Neural cell (in vitro differentiated cells): ENCODE measurements at regions not wholly inside any gene's neighbourhood (a gene's known extent, or its start where the extent isn't known, plus 50 kb on each side); places are given as distances from the start of the nearest gene placed in this dataset.

Experiments
- H2AFZ ChIP-seq: fragments of 200-600, 300-800 bp; sonication (generic), shearing (Covaris generic); 2 replicates; pipeline ENCODE4 v1.6.0; 2014; ENCODE audit warnings: low read depth, mild to moderate bottlenecking, antibody characterized with exemption, low read length, moderate library complexity
- H3F3A ChIP-seq: fragments of 200-600 bp; shearing (Covaris generic); 2 replicates; pipeline ENCODE4 v1.6.1; 2016; ENCODE audit warnings: mild to moderate bottlenecking, moderate library complexity, mixed read lengths, antibody characterized with exemption, low read length; ENCODE audit not compliant: insufficient read depth, poor library complexity, severe bottlenecking
- H3K27ac ChIP-seq: fragments of 200-600, 300-800 bp; sonication (generic), shearing (Covaris generic); 2 replicates; pipeline ENCODE4 v1.5.1; 2014; ENCODE audit warnings: mild to moderate bottlenecking, low read length, moderate library complexity
- H3K27me3 ChIP-seq: fragments of 300-800, 200-600 bp; sonication (generic), shearing (Covaris generic); 2 replicates; pipeline ENCODE4 v1.6.0; 2014; ENCODE audit warnings: mild to moderate bottlenecking, low read depth, low read length, moderate library complexity; ENCODE audit not compliant: insufficient read depth
- H3K36me3 ChIP-seq: fragments of 300-800, 200-600 bp; sonication (generic), shearing (Covaris generic); 2 replicates; pipeline ENCODE4 v1.5.1; 2014; ENCODE audit warnings: mild to moderate bottlenecking, antibody characterized with exemption, low read length, moderate library complexity; ENCODE audit not compliant: insufficient read depth
- H3K4me2 ChIP-seq: fragments of 300-800, 200-600 bp; sonication (generic), shearing (Covaris generic); 2 replicates; pipeline ENCODE4 v1.6.0; 2014; ENCODE audit warnings: mild to moderate bottlenecking, low read length
- H3K4me3 ChIP-seq: fragments of 300-800, 200-600 bp; sonication (generic), shearing (Covaris generic); 2 replicates; pipeline ENCODE4 v1.5.1; 2014; ENCODE audit warnings: mild to moderate bottlenecking, low read length, moderate library complexity
- H3K79me2 ChIP-seq: fragments of 200-600 bp; shearing (Covaris generic); replicated peaks from 2 replicates; pipeline ENCODE4 v1.6.0; 2014; ENCODE audit warnings: mild to moderate bottlenecking, low read length, moderate library complexity; ENCODE audit not compliant: insufficient read depth
- H3K9ac ChIP-seq: fragments of 300-800, 200-600 bp; sonication (generic), shearing (Covaris generic); 2 replicates; pipeline ENCODE4 v1.6.1; 2016; ENCODE audit warnings: mild to moderate bottlenecking, low read length, mixed read lengths
- H3K9me2 ChIP-seq: fragments of 200-600 bp; shearing (Covaris generic); 2 replicates; pipeline ENCODE4 v1.6.1; 2016; ENCODE audit warnings: mild to moderate bottlenecking, low read length, mixed read lengths; ENCODE audit not compliant: insufficient read depth
- H3K9me3 ChIP-seq: fragments of 200-600, 300-800 bp; sonication (generic), shearing (Covaris generic); 2 replicates; pipeline ENCODE4 v1.6.1; 2016; ENCODE audit warnings: mild to moderate bottlenecking, mixed run types, low read length, moderate library complexity, mixed read lengths
- H4K20me1 ChIP-seq: fragments of 200-600 bp; shearing (Covaris generic); 2 replicates; pipeline ENCODE4 v1.6.1; 2016; ENCODE audit warnings: mild to moderate bottlenecking, mixed run types; ENCODE audit not compliant: insufficient read depth
- CTCF ChIP-seq: fragments of 450-650 bp; IDR thresholded peaks from 2 replicates; pipeline ENCODE4 v1.5.1; 2014; ENCODE audit warnings: antibody characterized with exemption, mild to moderate bottlenecking, moderate library complexity; ENCODE audit not compliant: poor library complexity, severe bottlenecking
- EP300 ChIP-seq: fragments of 450-650 bp; conservative IDR thresholded peaks from 2 replicates; pipeline ENCODE4 v1.6.1; 2014; ENCODE audit warnings: antibody characterized with exemption, mild to moderate bottlenecking, moderate library complexity; ENCODE audit not compliant: poor library complexity, severe bottlenecking
- EZH2 ChIP-seq: fragments of 200-600, 300-800 bp; shearing (Covaris generic), sonication (generic); IDR thresholded peaks from 2 replicates; pipeline ENCODE4 v1.6.1; 2014; ENCODE audit warnings: antibody characterized with exemption, low read length, borderline replicate concordance, mild to moderate bottlenecking; ENCODE audit not compliant: insufficient read depth, poor library complexity, severe bottlenecking
- MXI1 ChIP-seq: fragments of 450-650 bp; conservative IDR thresholded peaks from 2 replicates; pipeline ENCODE4 v1.6.1; 2014; ENCODE audit warnings: antibody characterized with exemption, mild to moderate bottlenecking; ENCODE audit not compliant: poor library complexity, severe bottlenecking
- POLR2AphosphoS5 ChIP-seq: IDR thresholded peaks from 2 replicates; pipeline ENCODE4 v1.6.1; 2012
- RAD21 ChIP-seq: fragments of 450-650 bp; conservative IDR thresholded peaks from 2 replicates; pipeline ENCODE4 v1.6.1; 2014; ENCODE audit warnings: antibody characterized with exemption, mild to moderate bottlenecking, moderate library complexity
- REST ChIP-seq: IDR thresholded peaks from 2 replicates; pipeline ENCODE4 v1.6.1; 2012; ENCODE audit warnings: borderline replicate concordance
- SMC3 ChIP-seq: fragments of 450-650 bp; conservative IDR thresholded peaks from 2 replicates; pipeline ENCODE4 v1.6.1; 2014; ENCODE audit warnings: antibody characterized with exemption, mild to moderate bottlenecking, moderate library complexity; ENCODE audit not compliant: poor library complexity
- TAF1 ChIP-seq: IDR thresholded peaks from 2 replicates; pipeline ENCODE4 v1.6.1; 2012; ENCODE audit warnings: low read depth

GRCh38 chr12:94089891-94090290 is 58.5 kb upstream of the PLXNC1 start:
- Histone ChIP-seq H3K4me3 (no peak overlapping the region), H3F3A (no peaks in the 10 kb centered on the region), H3K36me3 (no peaks in the 10 kb centered on the region), H3K27me3 (no peaks in the 10 kb centered on the region), H3K9me2 (no peaks in the 10 kb centered on the region), H3K9me3 (no peaks in the 10 kb centered on the region), H3K9ac (no peak overlapping the region), H3K4me2 (no peak overlapping the region), H3K27ac (no peak overlapping the region), H2AFZ (no peak overlapping the region), H4K20me1 (no peaks in the 10 kb centered on the region), H3K79me2 (no peaks in the 10 kb centered on the region)
- TF ChIP-seq REST = no peak
- no peak for TF ChIP-seq EP300
- TF ChIP-seq TAF1 = no peak
- TF ChIP-seq POLR2AphosphoS5 = no peak
- no peak for TF ChIP-seq MXI1

- H4K20me1 ChIP-seq = no peaks in the 10 kb centered on the region
- H3K79me2 ChIP-seq = no peaks in the 10 kb centered on the region
- no peaks in the 10 kb centered on the region for H3K9me2 ChIP-seq
- no peaks in the 10 kb centered on the region for H3K27me3 ChIP-seq
- H3K4me3 ChIP-seq = no peak overlapping the region
- no peaks in the 10 kb centered on the region for H3K36me3 ChIP-seq
- no peaks in the 10 kb centered on the region for H3K9me3 ChIP-seq
- H3K4me2 ChIP-seq = no peak overlapping the region
- no peak for TF ChIP-seq CTCF
- no peak for TF ChIP-seq EP300
- TF ChIP-seq REST = no peak
- TF ChIP-seq RAD21 = no peak
- TF ChIP-seq POLR2AphosphoS5 = no peak
- TF ChIP-seq SMC3 = no peak
- no peak for TF ChIP-seq MXI1
- no peak for TF ChIP-seq TAF1
- no peak for TF ChIP-seq EZH2
- no peak overlapping the region for H2AFZ ChIP-seq
- H3K9ac ChIP-seq = no peak overlapping the region
- no peak overlapping the region for H3K27ac ChIP-seq
- H3F3A ChIP-seq = no peaks in the 10 kb centered on the region
Measured at GRCh38 chr12:94091624-94092023, 56.8 kb upstream of the PLXNC1 start.
